Epithelial cell of esophagus (primary cell): ENCODE measurements at regions not wholly inside any gene's neighbourhood (a gene's known extent, or its start where the extent isn't known, plus 50 kb on each side); places are given as distances from the start of the nearest gene placed in this dataset.
"Not testable (repeated sequence)": the region's sequence is repeated elsewhere in the genome, so short reads cannot be mapped to it uniquely, and the experiment has no call there.

Source experiments
- DNase-seq: peaks from one replicate; pipeline ENCODE4 v3.0.0; 2010; ENCODE audit warnings: low read depth
- H3K4me3 ChIP-seq: 2 replicates; pipeline ENCODE4 v1.5.1; 2011; ENCODE audit warnings: mild to moderate bottlenecking, low read length, control low read depth

GRCh38 chr7:150141525-150142345 lies 181.4 kb upstream of the LRRC61 start:
- H3K4me3 ChIP-seq, DNase-seq: not testable (repeated sequence)

- H3K4me3 ChIP-seq, DNase-seq: not testable (repeated sequence)
Observed at GRCh38 chr7:150146124-150146523, 177.0 kb upstream of the LRRC61 start.

DNA sequence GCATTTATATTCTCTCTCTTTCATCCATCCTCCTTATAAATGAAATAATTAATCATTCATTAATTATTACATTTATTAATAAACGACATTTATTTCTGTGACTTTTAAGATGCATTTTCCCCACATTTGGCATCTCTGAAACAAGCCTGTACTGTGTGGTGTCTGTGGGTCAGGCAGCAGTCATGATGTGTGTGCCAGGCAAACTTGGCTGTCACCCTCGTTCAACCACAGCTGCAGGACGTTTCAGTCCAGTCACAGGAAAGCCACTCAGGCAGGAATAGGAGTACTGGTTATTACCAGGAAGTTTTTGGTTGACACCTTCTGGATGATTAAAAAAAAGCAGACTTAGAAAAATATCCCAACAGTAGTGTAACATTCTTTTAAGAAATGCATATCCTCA lies 175.6 kb upstream of the LRRC61 start:
- not testable (repeated sequence) for DNase-seq, H3K4me3 ChIP-seq

DNA sequence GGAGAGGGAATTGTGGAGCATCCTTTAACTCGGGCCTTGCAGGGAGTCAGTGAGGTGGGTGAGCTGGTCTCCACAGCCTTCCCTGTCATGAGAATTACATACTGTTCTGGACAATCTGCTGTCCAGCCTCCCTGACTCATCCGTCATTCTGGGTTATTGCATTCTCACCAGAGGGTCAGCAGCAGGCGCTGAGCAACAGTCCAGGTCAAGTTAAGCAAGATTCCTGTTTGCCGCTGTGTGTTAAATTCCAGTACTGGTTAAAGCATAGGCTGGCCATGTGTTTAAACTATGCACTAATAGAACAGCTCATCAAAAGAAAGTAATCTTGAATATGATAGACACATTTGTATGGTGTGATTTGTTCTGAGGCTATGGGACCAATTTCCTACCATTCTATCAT lies 167.1 kb upstream of the LRRC61 start:
- DNase-seq, H3K4me3 ChIP-seq: not testable (repeated sequence)

GRCh38 chr7:150158696-150159095 lies 164.5 kb upstream of the LRRC61 start:
- H3K4me3 ChIP-seq, DNase-seq: not testable (repeated sequence)

- not testable (repeated sequence) for H3K4me3 ChIP-seq, DNase-seq
Observed at GRCh38 chr7:150169515-150169914, 153.6 kb upstream of the LRRC61 start.

DNA sequence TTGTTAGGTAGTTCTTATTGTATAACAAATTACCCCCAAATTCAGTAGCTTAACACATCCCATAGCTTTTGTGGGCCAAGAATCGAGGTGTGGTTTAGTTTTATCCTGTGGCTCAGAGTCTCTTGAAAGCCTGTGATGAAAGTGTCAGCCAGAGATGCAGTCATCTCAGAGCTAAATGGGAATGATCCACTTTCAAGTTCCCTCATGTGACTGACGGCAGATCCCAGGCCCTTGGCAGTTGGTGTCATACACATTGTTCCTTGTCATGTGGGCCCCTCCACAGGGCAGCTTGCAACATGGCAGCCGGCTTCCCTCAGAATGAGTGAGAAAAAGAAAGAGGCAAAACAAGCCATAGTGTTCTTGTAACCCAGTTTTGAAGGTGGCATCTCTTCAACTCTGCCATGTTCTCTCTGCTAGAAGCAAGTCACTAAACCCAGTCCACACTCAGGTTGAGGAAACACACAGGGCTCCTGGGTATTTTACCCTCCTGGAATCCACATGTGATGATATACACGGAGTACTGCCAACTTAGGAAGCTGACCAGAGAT lies 153.1 kb upstream of the LRRC61 start:
- DNase-seq, H3K4me3 ChIP-seq: not testable (repeated sequence)

GRCh38 chr7:150183602-150184001 lies 139.6 kb upstream of the LRRC61 start:
- not testable (repeated sequence) for H3K4me3 ChIP-seq, DNase-seq

DNA sequence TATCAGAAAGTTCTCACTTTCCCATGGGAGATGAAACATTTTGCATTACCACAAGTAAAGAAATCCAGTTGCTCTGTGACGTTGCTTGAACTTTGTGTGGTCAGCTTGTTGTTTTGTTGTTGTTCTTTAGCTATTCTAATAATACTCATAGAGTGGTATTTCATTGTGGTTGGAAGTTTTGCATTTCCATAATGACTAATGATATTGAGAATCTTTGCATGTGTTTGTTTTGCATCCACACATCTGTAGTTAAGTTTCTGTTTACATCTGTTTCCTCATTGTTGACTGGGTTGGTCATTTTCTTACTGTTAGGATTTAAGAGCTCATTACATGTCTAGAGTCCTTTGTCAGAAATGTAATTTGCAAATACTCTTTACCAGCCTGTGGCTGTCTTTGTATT lies 133.2 kb upstream of the LRRC61 start:
- DNase-seq = peak; percentile 32

GRCh38 chr7:150192541-150192940 lies 130.6 kb upstream of the LRRC61 start:
- H3K4me3 ChIP-seq, DNase-seq: not testable (repeated sequence)

More for the DNA sequence above, 133.2 kb upstream of the LRRC61 start:
- not testable (repeated sequence) for H3K4me3 ChIP-seq

DNA sequence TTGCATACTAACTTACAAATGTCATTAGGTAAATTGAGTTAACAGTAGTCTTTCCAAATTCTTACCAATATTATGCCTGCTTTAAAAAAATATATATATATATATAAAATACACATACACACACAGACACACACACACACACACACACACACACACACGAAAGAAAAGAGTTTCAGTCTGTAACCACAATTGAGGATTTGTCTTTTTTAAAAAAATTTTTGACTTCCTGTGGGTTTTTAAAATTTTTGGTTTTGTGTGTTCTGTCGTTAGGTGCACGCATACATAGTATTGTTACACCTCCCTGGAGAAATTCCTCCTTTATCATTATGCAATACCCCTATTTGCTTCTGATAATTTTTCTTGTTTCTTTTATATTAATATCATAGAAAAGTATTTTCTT lies 129.3 kb upstream of the LRRC61 start:
- not testable (repeated sequence) for H3K4me3 ChIP-seq, DNase-seq
